GM12878 (cell line): ENCODE measurements at regions not wholly inside any gene's neighbourhood (a gene's known extent, or its start where the extent isn't known, plus 50 kb on each side); places are given as distances from the start of the nearest gene placed in this dataset.

Experiments
- EP300 ChIP-seq, 2 experiments: fragments of 150-350 bp in 1 of 2; IDR thresholded peaks; 2 replicates each; pipeline ENCODE4 v1.6.1; 2011 to 2012; ENCODE audit warnings: low read depth in 2 of 2, low read length in 2 of 2, borderline replicate concordance in 1 of 2, improper control_type of control experiment in 1 of 2, inconsistent platforms in 1 of 2; ENCODE audit not compliant: control insufficient read depth in 1 of 2
- GABPA ChIP-seq: IDR thresholded peaks from 2 replicates; pipeline ENCODE4 v1.6.1; 2014; ENCODE audit warnings: antibody characterized with exemption, low read depth, mild to moderate bottlenecking, inconsistent platforms
- MYC ChIP-seq: IDR thresholded peaks from 2 replicates; pipeline ENCODE4 v1.6.1; 2011; ENCODE audit warnings: mild to moderate bottlenecking, low read length, moderate library complexity, inconsistent platforms; ENCODE audit not compliant: insufficient read depth, insufficient replicate concordance, insufficient read length, severe bottlenecking
- NR2C2 ChIP-seq: IDR thresholded peaks from 2 replicates; pipeline ENCODE4 v1.6.1; 2011; ENCODE audit warnings: borderline replicate concordance, low read depth; ENCODE audit not compliant: control insufficient read depth, insufficient read length
- PAX8 ChIP-seq: fragments of 450-650 bp; IDR thresholded peaks from 2 replicates; pipeline ENCODE4 v1.6.1; 2017; ENCODE audit warnings: mild to moderate bottlenecking, moderate library complexity
- POLR2A ChIP-seq: IDR thresholded peaks from 2 replicates; pipeline ENCODE4 v1.6.1; 2011; ENCODE audit warnings: low read depth, mild to moderate bottlenecking, low read length
- RAD21 ChIP-seq: IDR thresholded peaks from 2 replicates; pipeline ENCODE4 v1.6.1; 2011; ENCODE audit warnings: mild to moderate bottlenecking, low read depth, low read length, moderate library complexity; ENCODE audit not compliant: insufficient read depth
- RFX5 ChIP-seq: IDR thresholded peaks from 2 replicates; pipeline ENCODE4 v1.6.1; 2011; ENCODE audit warnings: low read depth, low read length, improper control_type of control experiment
- SPI1 ChIP-seq: IDR thresholded peaks from 2 replicates; pipeline ENCODE4 v1.6.1; 2011; ENCODE audit warnings: low read depth, mild to moderate bottlenecking, low read length, moderate library complexity, borderline replicate concordance; ENCODE audit not compliant: insufficient read depth
- STAT3 ChIP-seq: IDR thresholded peaks from 2 replicates; pipeline ENCODE4 v1.6.1; 2011; ENCODE audit warnings: low read depth, low read length, improper control_type of control experiment
- TF ChIP-seq, protein P1 (sequence below), 3 experiments: IDR thresholded peaks in 2 of 3; conservative IDR thresholded peaks in 1 of 3; 2 replicates each; pipeline ENCODE4 v1.5.1; 2011; ENCODE audit warnings: low read depth in 3 of 3, low read length in 3 of 3, mild to moderate bottlenecking in 3 of 3, control low read depth in 2 of 3, moderate library complexity in 2 of 3, inconsistent platforms in 1 of 3, mixed read lengths in 1 of 3; ENCODE audit not compliant: control insufficient read depth in 2 of 3, insufficient read depth in 1 of 3; ENCODE audit errors: extremely low read depth in 1 of 3
- TF ChIP-seq, protein P2 (sequence below): IDR thresholded peaks from 2 replicates; pipeline ENCODE4 v1.6.1; 2012; ENCODE audit warnings: mild to moderate bottlenecking, low read depth, low read length
- TF ChIP-seq, protein P3 (sequence below): fragments of 450-650 bp; IDR thresholded peaks from 2 replicates; pipeline ENCODE4 v1.6.1; 2017; ENCODE audit warnings: mild to moderate bottlenecking, moderate library complexity
- TF ChIP-seq, protein P4 (sequence below): IDR thresholded peaks from 2 replicates; pipeline ENCODE4 v1.6.1; 2011; ENCODE audit warnings: low read depth, low read length, improper control_type of control experiment, borderline replicate concordance

DNA sequence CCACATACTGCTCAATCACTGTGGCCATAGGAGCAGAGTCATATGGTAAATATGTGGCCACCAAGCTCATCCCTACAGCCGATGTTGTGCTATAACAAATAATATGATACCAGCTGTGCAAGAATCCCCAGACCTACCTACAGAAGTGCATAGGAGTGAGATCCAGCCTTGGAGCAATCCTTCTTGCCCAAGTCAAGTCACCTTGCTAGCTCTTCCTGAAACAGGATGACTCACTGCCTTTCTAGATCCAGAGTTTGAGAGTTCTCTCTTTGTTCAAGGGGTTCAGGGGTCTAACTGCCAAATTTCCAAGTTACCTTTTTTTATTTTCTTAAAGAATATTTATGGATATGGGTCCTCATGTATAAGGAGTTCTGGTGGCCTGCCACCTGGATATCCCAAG, 195.7 kb upstream of the MAN1A1 start:
- TF ChIP-seq SPI1 (no peak), PAX8 (no peak), MYC (no peak), STAT3 (no peak), RFX5 (no peak), RAD21 (no peak), NR2C2 (no peak), POLR2A (no peak), GABPA (no peak), EP300 (IDR thresholded peaks at IDR 0.05; ENCODE audit: borderline replicate concordance in 1 of 2, control insufficient read depth in 1 of 2, low read depth in 2 of 2, low read length in 2 of 2) (no peak)
- TF ChIP-seq, protein P1, sequence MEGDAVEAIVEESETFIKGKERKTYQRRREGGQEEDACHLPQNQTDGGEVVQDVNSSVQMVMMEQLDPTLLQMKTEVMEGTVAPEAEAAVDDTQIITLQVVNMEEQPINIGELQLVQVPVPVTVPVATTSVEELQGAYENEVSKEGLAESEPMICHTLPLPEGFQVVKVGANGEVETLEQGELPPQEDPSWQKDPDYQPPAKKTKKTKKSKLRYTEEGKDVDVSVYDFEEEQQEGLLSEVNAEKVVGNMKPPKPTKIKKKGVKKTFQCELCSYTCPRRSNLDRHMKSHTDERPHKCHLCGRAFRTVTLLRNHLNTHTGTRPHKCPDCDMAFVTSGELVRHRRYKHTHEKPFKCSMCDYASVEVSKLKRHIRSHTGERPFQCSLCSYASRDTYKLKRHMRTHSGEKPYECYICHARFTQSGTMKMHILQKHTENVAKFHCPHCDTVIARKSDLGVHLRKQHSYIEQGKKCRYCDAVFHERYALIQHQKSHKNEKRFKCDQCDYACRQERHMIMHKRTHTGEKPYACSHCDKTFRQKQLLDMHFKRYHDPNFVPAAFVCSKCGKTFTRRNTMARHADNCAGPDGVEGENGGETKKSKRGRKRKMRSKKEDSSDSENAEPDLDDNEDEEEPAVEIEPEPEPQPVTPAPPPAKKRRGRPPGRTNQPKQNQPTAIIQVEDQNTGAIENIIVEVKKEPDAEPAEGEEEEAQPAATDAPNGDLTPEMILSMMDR (IDR thresholded peaks at IDR 0.05 in 2 of 3, conservative IDR thresholded peaks at IDR 0.05 in 1 of 3; ENCODE audit: control insufficient read depth in 2 of 3, extremely low read depth in 1 of 3, insufficient read depth in 1 of 3, low read depth in 3 of 3, low read length in 3 of 3): no peak
- TF ChIP-seq, protein P2, sequence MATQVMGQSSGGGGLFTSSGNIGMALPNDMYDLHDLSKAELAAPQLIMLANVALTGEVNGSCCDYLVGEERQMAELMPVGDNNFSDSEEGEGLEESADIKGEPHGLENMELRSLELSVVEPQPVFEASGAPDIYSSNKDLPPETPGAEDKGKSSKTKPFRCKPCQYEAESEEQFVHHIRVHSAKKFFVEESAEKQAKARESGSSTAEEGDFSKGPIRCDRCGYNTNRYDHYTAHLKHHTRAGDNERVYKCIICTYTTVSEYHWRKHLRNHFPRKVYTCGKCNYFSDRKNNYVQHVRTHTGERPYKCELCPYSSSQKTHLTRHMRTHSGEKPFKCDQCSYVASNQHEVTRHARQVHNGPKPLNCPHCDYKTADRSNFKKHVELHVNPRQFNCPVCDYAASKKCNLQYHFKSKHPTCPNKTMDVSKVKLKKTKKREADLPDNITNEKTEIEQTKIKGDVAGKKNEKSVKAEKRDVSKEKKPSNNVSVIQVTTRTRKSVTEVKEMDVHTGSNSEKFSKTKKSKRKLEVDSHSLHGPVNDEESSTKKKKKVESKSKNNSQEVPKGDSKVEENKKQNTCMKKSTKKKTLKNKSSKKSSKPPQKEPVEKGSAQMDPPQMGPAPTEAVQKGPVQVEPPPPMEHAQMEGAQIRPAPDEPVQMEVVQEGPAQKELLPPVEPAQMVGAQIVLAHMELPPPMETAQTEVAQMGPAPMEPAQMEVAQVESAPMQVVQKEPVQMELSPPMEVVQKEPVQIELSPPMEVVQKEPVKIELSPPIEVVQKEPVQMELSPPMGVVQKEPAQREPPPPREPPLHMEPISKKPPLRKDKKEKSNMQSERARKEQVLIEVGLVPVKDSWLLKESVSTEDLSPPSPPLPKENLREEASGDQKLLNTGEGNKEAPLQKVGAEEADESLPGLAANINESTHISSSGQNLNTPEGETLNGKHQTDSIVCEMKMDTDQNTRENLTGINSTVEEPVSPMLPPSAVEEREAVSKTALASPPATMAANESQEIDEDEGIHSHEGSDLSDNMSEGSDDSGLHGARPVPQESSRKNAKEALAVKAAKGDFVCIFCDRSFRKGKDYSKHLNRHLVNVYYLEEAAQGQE: no peak
- TF ChIP-seq, protein P3, sequence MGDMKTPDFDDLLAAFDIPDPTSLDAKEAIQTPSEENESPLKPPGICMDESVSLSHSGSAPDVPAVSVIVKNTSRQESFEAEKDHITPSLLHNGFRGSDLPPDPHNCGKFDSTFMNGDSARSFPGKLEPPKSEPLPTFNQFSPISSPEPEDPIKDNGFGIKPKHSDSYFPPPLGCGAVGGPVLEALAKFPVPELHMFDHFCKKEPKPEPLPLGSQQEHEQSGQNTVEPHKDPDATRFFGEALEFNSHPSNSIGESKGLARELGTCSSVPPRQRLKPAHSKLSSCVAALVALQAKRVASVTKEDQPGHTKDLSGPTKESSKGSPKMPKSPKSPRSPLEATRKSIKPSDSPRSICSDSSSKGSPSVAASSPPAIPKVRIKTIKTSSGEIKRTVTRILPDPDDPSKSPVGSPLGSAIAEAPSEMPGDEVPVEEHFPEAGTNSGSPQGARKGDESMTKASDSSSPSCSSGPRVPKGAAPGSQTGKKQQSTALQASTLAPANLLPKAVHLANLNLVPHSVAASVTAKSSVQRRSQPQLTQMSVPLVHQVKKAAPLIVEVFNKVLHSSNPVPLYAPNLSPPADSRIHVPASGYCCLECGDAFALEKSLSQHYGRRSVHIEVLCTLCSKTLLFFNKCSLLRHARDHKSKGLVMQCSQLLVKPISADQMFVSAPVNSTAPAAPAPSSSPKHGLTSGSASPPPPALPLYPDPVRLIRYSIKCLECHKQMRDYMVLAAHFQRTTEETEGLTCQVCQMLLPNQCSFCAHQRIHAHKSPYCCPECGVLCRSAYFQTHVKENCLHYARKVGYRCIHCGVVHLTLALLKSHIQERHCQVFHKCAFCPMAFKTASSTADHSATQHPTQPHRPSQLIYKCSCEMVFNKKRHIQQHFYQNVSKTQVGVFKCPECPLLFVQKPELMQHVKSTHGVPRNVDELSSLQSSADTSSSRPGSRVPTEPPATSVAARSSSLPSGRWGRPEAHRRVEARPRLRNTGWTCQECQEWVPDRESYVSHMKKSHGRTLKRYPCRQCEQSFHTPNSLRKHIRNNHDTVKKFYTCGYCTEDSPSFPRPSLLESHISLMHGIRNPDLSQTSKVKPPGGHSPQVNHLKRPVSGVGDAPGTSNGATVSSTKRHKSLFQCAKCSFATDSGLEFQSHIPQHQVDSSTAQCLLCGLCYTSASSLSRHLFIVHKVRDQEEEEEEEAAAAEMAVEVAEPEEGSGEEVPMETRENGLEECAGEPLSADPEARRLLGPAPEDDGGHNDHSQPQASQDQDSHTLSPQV: no peak
- TF ChIP-seq, protein P4, sequence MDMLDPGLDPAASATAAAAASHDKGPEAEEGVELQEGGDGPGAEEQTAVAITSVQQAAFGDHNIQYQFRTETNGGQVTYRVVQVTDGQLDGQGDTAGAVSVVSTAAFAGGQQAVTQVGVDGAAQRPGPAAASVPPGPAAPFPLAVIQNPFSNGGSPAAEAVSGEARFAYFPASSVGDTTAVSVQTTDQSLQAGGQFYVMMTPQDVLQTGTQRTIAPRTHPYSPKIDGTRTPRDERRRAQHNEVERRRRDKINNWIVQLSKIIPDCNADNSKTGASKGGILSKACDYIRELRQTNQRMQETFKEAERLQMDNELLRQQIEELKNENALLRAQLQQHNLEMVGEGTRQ: no peak
